Neural progenitor cell (in vitro differentiated cells): ENCODE measurements at regions not wholly inside any gene's neighbourhood (a gene's known extent, or its start where the extent isn't known, plus 50 kb on each side); places are given as distances from the start of the nearest gene placed in this dataset.

ENCODE experiments used
- CTCF ChIP-seq: fragments of 200-600 bp; sonication (generic); IDR thresholded peaks from 2 replicates; pipeline ENCODE4 v1.5.1; 2017; ENCODE audit warnings: antibody characterized with exemption, mild to moderate bottlenecking
- EZH2 ChIP-seq: fragments of 200-600 bp; sonication (generic); IDR thresholded peaks from 2 replicates; pipeline ENCODE4 v1.6.1; 2017; ENCODE audit warnings: antibody characterized with exemption, mild to moderate bottlenecking, moderate library complexity
- EZH2phosphoT487 ChIP-seq: fragments of 200-600 bp; sonication (generic); IDR thresholded peaks from 2 replicates; pipeline ENCODE4 v1.6.1; 2017; ENCODE audit warnings: antibody characterized with exemption

GRCh38 chr3:24639481-24640329 lies 145.1 kb upstream of the THRB start:
- TF ChIP-seq CTCF (no peak), EZH2 (no peak), EZH2phosphoT487 (no peak)
